ENCODE measurements at regions not wholly inside any gene's neighbourhood (a gene's known extent, or its start where the extent isn't known, plus 50 kb on each side); places are given as distances from the start of the nearest gene placed in this dataset.

GRCh38 chr3:28050120-28050519 lies 191.3 kb upstream of the CMC1 start:
- ATAC-seq (no peak), DNase-seq (no peak)
- no peaks in the 10 kb centered on the region for H3K4me1 ChIP-seq
- 73 to 81% (median 78%) methylated on average over 3 of the region's 3 CpGs for WGBS, 4 donors
- H3K4me3 ChIP-seq: no peak overlapping the region
- intact Hi-C loops (cut with DNase I): no loop called here
- no peak for TF ChIP-seq CTCF (IDR thresholded peaks at IDR 0.05)
- TF ChIP-seq POLR2A (IDR thresholded peaks at IDR 0.05): no peak
- H3K27ac ChIP-seq: no peak overlapping the region
- no peaks in the 10 kb centered on the region for H3K9me3 ChIP-seq
- H3K36me3 ChIP-seq: no peaks in the 10 kb centered on the region
- no peaks in the 10 kb centered on the region for H3K27me3 ChIP-seq

- intact Hi-C loops (cut with DNase I): no loop called here
- DNase-seq (no peak), ATAC-seq (no peak)
- no peaks in the 10 kb centered on the region for H3K36me3 ChIP-seq
- TF ChIP-seq CTCF (IDR thresholded peaks at IDR 0.05) (no peak), POLR2A (IDR thresholded peaks at IDR 0.05) (no peak)
- 79 to 94% (median 82%) methylated on average over 2 of the region's 2 CpGs for WGBS, 4 donors
- no peak overlapping the region for H3K27ac ChIP-seq
- peaks cover 0 to 1% (median 0%) of the 10 kb centered on the region in 9 donors for H3K27me3 ChIP-seq
- no peaks in the 10 kb centered on the region for H3K4me1 ChIP-seq
- no peaks in the 10 kb centered on the region for H3K9me3 ChIP-seq
- H3K4me3 ChIP-seq: no peak overlapping the region
Measured at GRCh38 chr3:28050885-28051284, 190.5 kb upstream of the CMC1 start.

- Histone ChIP-seq H3K27me3 (peaks cover 0 to 9% (median 0%) of the 10 kb centered on the region in 9 donors), H3K4me1 (no peaks in the 10 kb centered on the region), H3K36me3 (no peaks in the 10 kb centered on the region), H3K9me3 (no peaks in the 10 kb centered on the region), H3K4me3 (no peak overlapping the region), H3K27ac (no peak overlapping the region)
- ATAC-seq (no peak), DNase-seq (no peak)
- WGBS, 4 donors: 22 to 53% (median 30%) methylated on average over 1 of the region's 1 CpG
- intact Hi-C loops (cut with DNase I): no loop called here
- TF ChIP-seq CTCF (IDR thresholded peaks at IDR 0.05): no peak
- no peak for TF ChIP-seq POLR2A (IDR thresholded peaks at IDR 0.05)
Measured at GRCh38 chr3:28053759-28054158, 187.7 kb upstream of the CMC1 start.

- Histone ChIP-seq H3K9me3 (no peaks in the 10 kb centered on the region), H3K27me3 (peaks cover 0 to 9% (median 0%) of the 10 kb centered on the region in 9 donors), H3K4me1 (no peaks in the 10 kb centered on the region), H3K27ac (no peak overlapping the region), H3K36me3 (no peaks in the 10 kb centered on the region), H3K4me3 (no peak overlapping the region)
- intact Hi-C loops (cut with DNase I): no loop called here
- DNase-seq: no peak
- no peak for ATAC-seq
- TF ChIP-seq POLR2A (IDR thresholded peaks at IDR 0.05) (no peak), CTCF (IDR thresholded peaks at IDR 0.05) (no peak)
- whole genome bisulfite sequencing, 4 donors: 74 to 77% (median 77%) methylated on average over 2 of the region's 2 CpGs
Measured at GRCh38 chr3:28056806-28057205, 184.6 kb upstream of the CMC1 start.

Measured in heart left ventricle (tissue), 16 donors.